B cell (primary cell): ENCODE measurements at regions not wholly inside any gene's neighbourhood (a gene's known extent, or its start where the extent isn't known, plus 50 kb on each side); places are given as distances from the start of the nearest gene placed in this dataset.

Source experiments
- ATAC-seq: fragments of 200-7000 bp; cut with Tn5 transposase; one replicate; pipeline ENCODE4 v1.10.0; 2021; ENCODE audit warnings: low read depth, mild to moderate bottlenecking, moderate number of reproducible peaks, moderate library complexity
- CTCF ChIA-PET: fragments of 350-600 bp; sonication (Branson Sonifier 250); formaldehyde crosslinking; loops from one replicate; lab custom pipeline; 2021; ENCODE audit warnings: antibody characterized with exemption, inconsistent platforms; lab: Charles Lee
- POLR2A ChIA-PET: fragments of 350-600 bp; sonication (Branson Sonifier 250); formaldehyde crosslinking; loops from one replicate; lab custom pipeline; 2021; ENCODE audit warnings: antibody characterized with exemption; lab: Charles Lee
- DNase-seq: peaks from one replicate; pipeline ENCODE4 v3.0.0; 2013
- H2AFZ ChIP-seq: 2 replicates; pipeline ENCODE4 v1.6.1; 2012; ENCODE audit warnings: mild to moderate bottlenecking, low read depth, low read length; ENCODE audit not compliant: insufficient read depth, poor library complexity, severe bottlenecking
- H3K27ac ChIP-seq, 2 donors: 1 replicate in 1 of 2; 2 replicates in 1 of 2; pipeline ENCODE4 v1.5.1; 2012 to 2013; ENCODE audit warnings: low read length in 2 of 2, mild to moderate bottlenecking in 2 of 2, moderate library complexity in 1 of 2
- H3K27me3 ChIP-seq, 4 experiments: fragments of 200-600 bp in 1 of 4; sonication (generic) in 1 of 4; replicated peaks in 1 of 4; 1 replicate in 2 of 4; 2 replicates in 2 of 4; pipeline versions ENCODE4 v1.6.1 to v1.7.0; 2013 to 2016; ENCODE audit warnings: low read length in 3 of 4, mild to moderate bottlenecking in 2 of 4, mixed read lengths in 1 of 4, moderate library complexity in 1 of 4; ENCODE audit not compliant: insufficient read depth in 4 of 4, control insufficient read depth in 3 of 4; ENCODE audit errors: control extremely low read depth in 1 of 4
- H3K36me3 ChIP-seq, 2 experiments: replicated peaks in 1 of 2; 1 replicate in 1 of 2; 2 replicates in 1 of 2; pipeline versions ENCODE4 v1.6.1 to v1.7.1; 2013; ENCODE audit warnings: low read length in 1 of 2; ENCODE audit not compliant: insufficient read depth in 2 of 2, control insufficient read depth in 1 of 2; ENCODE audit errors: control extremely low read depth in 1 of 2, extremely low read depth in 1 of 2
- H3K4me1 ChIP-seq, 2 donors: fragments of 200-600 bp in 1 of 2; sonication (generic) in 1 of 2; 1 replicate in 1 of 2; 2 replicates in 1 of 2; pipeline versions ENCODE4 v1.5.1 to v1.6.1; 2013 to 2017; ENCODE audit warnings: low read length in 2 of 2; ENCODE audit not compliant: control insufficient read depth in 2 of 2, insufficient read depth in 2 of 2
- H3K4me2 ChIP-seq: replicated peaks from 2 replicates; pipeline ENCODE3; 2012; ENCODE audit warnings: mild to moderate bottlenecking, low read depth, low read length; ENCODE audit not compliant: poor library complexity, severe bottlenecking
- H3K4me3 ChIP-seq, 5 experiments: fragments of 200-600 bp in 1 of 5; sonication (generic) in 1 of 5; 1 replicate in 3 of 5; 2 replicates in 2 of 5; pipeline versions ENCODE4 v1.5.1 to v1.7.0; 2011 to 2016; ENCODE audit warnings: low read length in 4 of 5, mild to moderate bottlenecking in 4 of 5, low read depth in 2 of 5, control low read depth in 1 of 5, moderate library complexity in 1 of 5; ENCODE audit not compliant: insufficient read depth in 1 of 5; ENCODE audit errors: control extremely low read depth in 1 of 5, extremely low read depth in 1 of 5
- H3K79me2 ChIP-seq: fragments of 200-600 bp; sonication (generic); one replicate; pipeline ENCODE4 v1.6.0; 2016; ENCODE audit warnings: low read length; ENCODE audit not compliant: control insufficient read depth, insufficient read depth
- H3K9ac ChIP-seq: fragments of 200-600 bp; sonication (generic); 2 replicates; pipeline ENCODE4 v1.6.1; 2017; ENCODE audit warnings: mild to moderate bottlenecking, low read length, moderate library complexity
- H3K9me3 ChIP-seq, 3 donors: one replicate each; pipeline versions ENCODE4 v1.6.1 to v1.7.1; 2013; ENCODE audit warnings: low read length in 2 of 3; ENCODE audit not compliant: control insufficient read depth in 2 of 3, insufficient read depth in 1 of 3; ENCODE audit errors: control extremely low read depth in 1 of 3
- H4K20me1 ChIP-seq: 2 replicates; pipeline ENCODE4 v1.6.0; 2012; ENCODE audit warnings: mild to moderate bottlenecking, low read length; ENCODE audit not compliant: insufficient read depth, control insufficient read depth, poor library complexity, severe bottlenecking
- H3K27ac Mint-ChIP-seq: one replicate; pipeline ENCODE4 v1.8.0; 2021; ENCODE audit warnings: mixed read lengths
- H3K27me3 Mint-ChIP-seq: one replicate; pipeline ENCODE4 v1.8.0; 2021; ENCODE audit warnings: mixed read lengths
- H3K4me1 Mint-ChIP-seq: one replicate; pipeline ENCODE4 v1.8.0; 2021; ENCODE audit warnings: mixed read lengths
- H3K4me3 Mint-ChIP-seq: one replicate; pipeline ENCODE4 v1.8.0; 2021; ENCODE audit warnings: mixed read lengths
- H3K9me3 Mint-ChIP-seq: one replicate; pipeline ENCODE4 v1.8.0; 2022; ENCODE audit warnings: mixed read lengths; ENCODE audit not compliant: insufficient read depth
- CTCF ChIP-seq: fragments of 200-600 bp; IDR thresholded peaks from one replicate; pipeline ENCODE4 v1.8.0; 2022; ENCODE audit warnings: antibody characterized with exemption, mild to moderate bottlenecking
- EZH2 ChIP-seq: IDR thresholded peaks from 2 replicates; pipeline ENCODE4 v1.6.1; 2012; ENCODE audit warnings: borderline replicate concordance, low read depth, mild to moderate bottlenecking, moderate library complexity, low read length; ENCODE audit not compliant: insufficient read depth, poor library complexity, severe bottlenecking
- WGBS: methylation state at CpG from one replicate; pipeline ENCODE4 v1.1.5; 2013; ENCODE audit warnings: missing lambda C conversion rate; ENCODE audit not compliant: insufficient coverage; 5-methylcytosine and 5-hydroxymethylcytosine counted together
- intact Hi-C: fragments of 100-400 bp; cut with micrococcal nuclease; formaldehyde crosslinking; loops from one replicate; pipeline ENCODE4 v1.10.0; 2022

- Mint-ChIP-seq H3K4me3 (no peak overlapping the region), H3K9me3 (no peaks in the 10 kb centered on the region), H3K4me1 (peaks cover 28% of the 10 kb centered on the region), H3K27ac (no peak overlapping the region), H3K27me3 (no peaks in the 10 kb centered on the region)
- no peaks in the 10 kb centered on the region for H3K27me3 ChIP-seq
- no peak overlapping the region for H3K9ac ChIP-seq
- DNase-seq, result no peak
- peaks cover 0 to 11% of the 10 kb centered on the region in 2 experiments for H3K36me3 ChIP-seq
- H3K4me3 ChIP-seq, result no peak overlapping the region
- TF ChIP-seq CTCF (no peak), EZH2 (no peak)
- intact Hi-C loops, result no loop called here
- no peak overlapping the region for H3K4me2 ChIP-seq
- CTCF ChIA-PET, result interaction anchor here (0.6 kb wide), 1 partner anchor 39 kb away, joined by 3 read pairs; no protein-coding TSS in a partner anchor
- POLR2A ChIA-PET, result no interaction called here
- no peak overlapping the region for H3K27ac ChIP-seq
- peaks cover 39% of the 10 kb centered on the region for H3K79me2 ChIP-seq
- H2AFZ ChIP-seq, result no peak overlapping the region
- peaks cover 12 to 18% of the 10 kb centered on the region in 2 donors for H3K4me1 ChIP-seq
- ATAC-seq, result no peak
- peaks cover 3% of the 10 kb centered on the region for H4K20me1 ChIP-seq
- 88% methylated on average over 10 of the region's 11 CpGs for WGBS
- peaks cover 0 to 2% (median 0%) of the 10 kb centered on the region in 3 donors for H3K9me3 ChIP-seq
These were observed 150.0 kb downstream of the KLF12 start for GRCh38 chr13:73984201-73984600.

- intact Hi-C loops, result no loop called here
- H2AFZ ChIP-seq, result no peak overlapping the region
- CTCF ChIA-PET, result no interaction called here
- H3K4me1 Mint-ChIP-seq, result peaks cover 22% of the 10 kb centered on the region
- H3K27me3 ChIP-seq, result no peaks in the 10 kb centered on the region
- whole genome bisulfite sequencing, result 99% methylated on average over 6 of the region's 6 CpGs
- H3K4me3 ChIP-seq, result no peak overlapping the region
- no peak overlapping the region for H3K9ac ChIP-seq
- POLR2A ChIA-PET, result no interaction called here
- DNase-seq (no peak), ATAC-seq (no peak)
- H3K27me3 Mint-ChIP-seq, result no peaks in the 10 kb centered on the region
- H4K20me1 ChIP-seq, result no peaks in the 10 kb centered on the region
- no peaks in the 10 kb centered on the region for H3K9me3 ChIP-seq
- no peak overlapping the region for H3K27ac Mint-ChIP-seq
- H3K36me3 ChIP-seq, result peaks cover 0 to 11% of the 10 kb centered on the region in 2 experiments
- H3K4me1 ChIP-seq, result peaks cover 3 to 7% of the 10 kb centered on the region in 2 donors
- no peak overlapping the region for H3K4me3 Mint-ChIP-seq
- H3K79me2 ChIP-seq, result peaks cover 40% of the 10 kb centered on the region
- no peaks in the 10 kb centered on the region for H3K9me3 Mint-ChIP-seq
- no peak overlapping the region for H3K4me2 ChIP-seq
- peak overlapping the region in 1 of 2 donors; percentile 30 for H3K27ac ChIP-seq
- no peak for TF ChIP-seq CTCF
- no peak for TF ChIP-seq EZH2
These were observed 151.1 kb downstream of the KLF12 start for GRCh38 chr13:73983109-73983508.
